Panc1 (cell line): ENCODE measurements at regions not wholly inside any gene's neighbourhood (a gene's known extent, or its start where the extent isn't known, plus 50 kb on each side); places are given as distances from the start of the nearest gene placed in this dataset.

Source experiments
- TCF7L2 ChIP-seq: IDR thresholded peaks from 2 replicates; pipeline ENCODE4 v1.6.1; 2011; ENCODE audit warnings: mild to moderate bottlenecking, low read depth, low read length, inconsistent platforms
- TF ChIP-seq, protein P1 (sequence below): fragments of 450-650 bp; IDR thresholded peaks from 2 replicates; pipeline ENCODE4 v1.5.1; 2017; ENCODE audit warnings: mild to moderate bottlenecking

DNA sequence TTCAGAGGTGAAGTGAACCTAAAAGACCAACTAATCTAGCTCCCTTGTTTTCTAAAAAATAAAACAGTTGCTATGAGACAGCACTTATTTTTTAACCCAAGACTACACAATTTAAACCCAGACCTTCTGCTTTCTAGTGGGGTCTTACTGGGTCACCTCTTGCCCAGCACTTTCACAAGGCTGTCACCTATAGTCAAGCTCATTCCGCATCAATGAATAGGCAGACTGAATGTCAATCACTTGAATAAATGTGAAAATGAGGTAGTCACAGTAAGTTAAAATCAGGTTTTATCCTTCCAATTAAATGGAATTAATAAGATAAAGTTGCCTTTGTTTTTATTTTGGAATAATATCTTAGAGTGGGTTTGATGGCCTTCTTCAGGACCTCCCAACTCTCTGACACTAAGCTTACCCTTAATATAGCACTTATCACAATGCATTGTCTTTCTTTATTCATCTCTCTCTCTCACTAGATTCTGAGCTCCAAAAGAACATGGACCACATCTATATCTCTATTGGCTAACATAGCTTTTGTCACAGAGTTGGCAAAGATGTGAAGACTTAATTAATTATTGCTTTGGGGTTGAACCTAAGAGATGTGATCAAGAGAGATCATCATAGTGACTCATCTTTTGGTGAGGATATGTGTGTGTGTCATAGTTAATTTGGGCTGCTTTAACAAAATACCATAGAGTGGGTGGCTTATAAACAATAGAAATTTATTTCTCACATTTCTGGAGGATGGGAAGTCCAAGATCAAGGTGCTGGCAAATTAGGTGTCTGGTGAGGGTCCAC is 248.7 kb upstream of the DAB1 start:
- TF ChIP-seq, protein P1, sequence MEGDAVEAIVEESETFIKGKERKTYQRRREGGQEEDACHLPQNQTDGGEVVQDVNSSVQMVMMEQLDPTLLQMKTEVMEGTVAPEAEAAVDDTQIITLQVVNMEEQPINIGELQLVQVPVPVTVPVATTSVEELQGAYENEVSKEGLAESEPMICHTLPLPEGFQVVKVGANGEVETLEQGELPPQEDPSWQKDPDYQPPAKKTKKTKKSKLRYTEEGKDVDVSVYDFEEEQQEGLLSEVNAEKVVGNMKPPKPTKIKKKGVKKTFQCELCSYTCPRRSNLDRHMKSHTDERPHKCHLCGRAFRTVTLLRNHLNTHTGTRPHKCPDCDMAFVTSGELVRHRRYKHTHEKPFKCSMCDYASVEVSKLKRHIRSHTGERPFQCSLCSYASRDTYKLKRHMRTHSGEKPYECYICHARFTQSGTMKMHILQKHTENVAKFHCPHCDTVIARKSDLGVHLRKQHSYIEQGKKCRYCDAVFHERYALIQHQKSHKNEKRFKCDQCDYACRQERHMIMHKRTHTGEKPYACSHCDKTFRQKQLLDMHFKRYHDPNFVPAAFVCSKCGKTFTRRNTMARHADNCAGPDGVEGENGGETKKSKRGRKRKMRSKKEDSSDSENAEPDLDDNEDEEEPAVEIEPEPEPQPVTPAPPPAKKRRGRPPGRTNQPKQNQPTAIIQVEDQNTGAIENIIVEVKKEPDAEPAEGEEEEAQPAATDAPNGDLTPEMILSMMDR: no peak
- TF ChIP-seq TCF7L2: no peak
